ENCODE measurements at regions not wholly inside any gene's neighbourhood (a gene's known extent, or its start where the extent isn't known, plus 50 kb on each side); places are given as distances from the start of the nearest gene placed in this dataset.

DNA sequence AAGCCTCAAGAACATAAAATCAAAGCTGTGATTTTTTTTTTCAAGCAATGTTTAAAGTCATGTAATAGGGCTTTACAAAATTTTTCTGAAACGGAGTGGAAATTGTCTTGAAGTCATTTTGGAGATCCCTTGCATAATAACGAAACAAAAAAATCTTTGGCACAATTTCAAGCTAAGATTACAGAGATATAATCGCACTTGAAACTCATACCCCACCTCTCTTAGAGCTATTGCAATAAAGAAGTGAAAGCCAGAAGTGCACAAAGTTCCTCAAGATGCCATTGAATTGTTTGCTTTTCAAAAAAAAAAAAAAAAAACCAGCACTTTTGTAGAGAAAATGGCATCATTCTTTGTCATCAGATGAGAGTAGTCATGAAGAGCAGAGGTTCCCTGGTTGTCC is 152.3 kb downstream of the PAX3 start:
- Mint-ChIP-seq H3K4me3 (ENCODE audit: unreplicated experiment) (no peak overlapping the region), H3K27ac (ENCODE audit: unreplicated experiment) (no peak overlapping the region), H3K27me3 (ENCODE audit: low read depth) (no peaks in the 10 kb centered on the region), H3K9me3 (ENCODE audit: low read depth) (peaks cover 11% of the 10 kb centered on the region), H3K4me1 (ENCODE audit: low read depth) (peaks cover 11% of the 10 kb centered on the region), H3K36me3 (ENCODE audit: low read depth) (no peaks in the 10 kb centered on the region)
- DNase-seq (ENCODE audit: low spot score), result no peak
- TF ChIP-seq, protein P1, sequence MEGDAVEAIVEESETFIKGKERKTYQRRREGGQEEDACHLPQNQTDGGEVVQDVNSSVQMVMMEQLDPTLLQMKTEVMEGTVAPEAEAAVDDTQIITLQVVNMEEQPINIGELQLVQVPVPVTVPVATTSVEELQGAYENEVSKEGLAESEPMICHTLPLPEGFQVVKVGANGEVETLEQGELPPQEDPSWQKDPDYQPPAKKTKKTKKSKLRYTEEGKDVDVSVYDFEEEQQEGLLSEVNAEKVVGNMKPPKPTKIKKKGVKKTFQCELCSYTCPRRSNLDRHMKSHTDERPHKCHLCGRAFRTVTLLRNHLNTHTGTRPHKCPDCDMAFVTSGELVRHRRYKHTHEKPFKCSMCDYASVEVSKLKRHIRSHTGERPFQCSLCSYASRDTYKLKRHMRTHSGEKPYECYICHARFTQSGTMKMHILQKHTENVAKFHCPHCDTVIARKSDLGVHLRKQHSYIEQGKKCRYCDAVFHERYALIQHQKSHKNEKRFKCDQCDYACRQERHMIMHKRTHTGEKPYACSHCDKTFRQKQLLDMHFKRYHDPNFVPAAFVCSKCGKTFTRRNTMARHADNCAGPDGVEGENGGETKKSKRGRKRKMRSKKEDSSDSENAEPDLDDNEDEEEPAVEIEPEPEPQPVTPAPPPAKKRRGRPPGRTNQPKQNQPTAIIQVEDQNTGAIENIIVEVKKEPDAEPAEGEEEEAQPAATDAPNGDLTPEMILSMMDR (IDR thresholded peaks at IDR 0.05), result no peak

DNA sequence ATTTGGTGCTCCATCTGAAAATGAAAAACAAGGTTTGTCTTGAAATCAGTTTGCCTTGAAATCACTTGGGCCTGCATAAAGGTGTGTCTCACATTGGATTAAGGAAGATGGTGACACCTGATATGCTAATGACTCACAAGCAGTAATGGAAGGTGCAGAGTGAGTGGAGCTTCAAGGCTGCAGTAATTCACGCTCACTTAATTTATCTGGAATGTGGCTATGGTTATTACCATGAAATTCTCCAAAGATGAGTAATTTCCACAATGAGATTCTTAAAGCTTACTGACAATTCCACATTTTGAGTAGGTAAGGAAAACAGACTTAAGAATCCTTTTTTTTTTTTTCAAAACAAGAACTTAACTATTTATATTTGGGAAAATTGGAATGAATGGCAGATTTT is 156.8 kb downstream of the PAX3 start:
- peaks cover 21% of the 10 kb centered on the region for H3K9me3 Mint-ChIP-seq (ENCODE audit: low read depth)
- H3K4me3 Mint-ChIP-seq (ENCODE audit: unreplicated experiment), result no peak overlapping the region
- no peaks in the 10 kb centered on the region for H3K36me3 Mint-ChIP-seq (ENCODE audit: low read depth)
- H3K4me1 Mint-ChIP-seq (ENCODE audit: low read depth), result peaks cover 11% of the 10 kb centered on the region
- no peaks in the 10 kb centered on the region for H3K27me3 Mint-ChIP-seq (ENCODE audit: low read depth)
- TF ChIP-seq, protein P1 (IDR thresholded peaks at IDR 0.05), result no peak
- no peak for DNase-seq (ENCODE audit: low spot score)
- H3K27ac Mint-ChIP-seq (ENCODE audit: unreplicated experiment), result no peak overlapping the region

DNA sequence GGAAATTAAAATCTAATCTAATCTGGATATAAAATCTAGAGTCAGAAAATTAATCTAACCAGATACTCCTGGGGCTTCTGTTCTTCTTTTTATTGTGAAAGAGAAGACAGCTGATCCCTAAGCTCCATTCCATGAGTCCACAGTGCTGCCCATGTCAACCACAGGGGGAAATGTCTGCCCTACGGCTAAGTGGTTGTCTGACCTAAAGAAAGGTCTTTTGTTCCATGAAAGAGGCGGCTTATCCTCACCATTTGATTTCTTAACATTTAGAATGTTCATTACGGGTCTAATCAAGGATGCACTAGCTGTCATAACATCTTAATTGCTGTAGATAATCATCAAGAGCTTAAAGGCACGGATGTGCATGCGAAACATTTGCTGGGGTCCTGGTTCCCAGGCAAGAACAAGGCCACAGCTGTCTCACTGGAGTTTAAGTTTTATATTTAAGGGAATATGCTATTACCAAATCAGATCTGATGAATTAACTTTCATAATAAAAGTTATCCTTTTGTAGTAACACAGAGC is 162.6 kb downstream of the PAX3 start:
- TF ChIP-seq, protein P1 (IDR thresholded peaks at IDR 0.05), result no peak
- no peaks in the 10 kb centered on the region for H3K4me1 Mint-ChIP-seq (ENCODE audit: low read depth)
- H3K27ac Mint-ChIP-seq (ENCODE audit: unreplicated experiment), result no peak overlapping the region
- no peaks in the 10 kb centered on the region for H3K27me3 Mint-ChIP-seq (ENCODE audit: low read depth)
- H3K36me3 Mint-ChIP-seq (ENCODE audit: low read depth), result no peaks in the 10 kb centered on the region
- H3K9me3 Mint-ChIP-seq (ENCODE audit: low read depth), result peaks cover 22% of the 10 kb centered on the region
- no peak for DNase-seq (ENCODE audit: low spot score)
- no peak overlapping the region for H3K4me3 Mint-ChIP-seq (ENCODE audit: unreplicated experiment)

DNA sequence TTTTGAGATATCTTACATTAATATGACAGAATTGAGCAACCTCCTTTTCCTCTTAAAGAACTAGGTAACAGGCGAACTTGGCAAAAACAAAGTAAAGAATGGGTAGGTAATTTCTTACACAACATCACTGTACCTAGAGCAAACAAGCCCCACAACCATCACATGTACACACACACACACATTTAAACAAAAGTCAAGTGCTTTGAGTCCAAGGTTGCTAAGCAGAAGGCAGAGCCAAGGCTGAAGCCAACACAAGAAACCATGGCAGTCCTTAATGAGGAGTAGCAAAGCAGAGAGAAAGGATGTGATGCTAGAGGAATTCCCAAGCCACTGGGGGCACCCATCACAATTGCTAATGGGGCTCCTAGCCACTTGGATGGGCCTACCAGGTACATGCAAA is 164.1 kb downstream of the PAX3 start:
- H3K27me3 Mint-ChIP-seq (ENCODE audit: low read depth), result no peaks in the 10 kb centered on the region
- no peak overlapping the region for H3K27ac Mint-ChIP-seq (ENCODE audit: unreplicated experiment)
- no peaks in the 10 kb centered on the region for H3K36me3 Mint-ChIP-seq (ENCODE audit: low read depth)
- DNase-seq (ENCODE audit: low spot score), result no peak
- no peaks in the 10 kb centered on the region for H3K4me1 Mint-ChIP-seq (ENCODE audit: low read depth)
- no peak overlapping the region for H3K4me3 Mint-ChIP-seq (ENCODE audit: unreplicated experiment)
- TF ChIP-seq, protein P1 (IDR thresholded peaks at IDR 0.05), result no peak
- peaks cover 22% of the 10 kb centered on the region for H3K9me3 Mint-ChIP-seq (ENCODE audit: low read depth)

DNA sequence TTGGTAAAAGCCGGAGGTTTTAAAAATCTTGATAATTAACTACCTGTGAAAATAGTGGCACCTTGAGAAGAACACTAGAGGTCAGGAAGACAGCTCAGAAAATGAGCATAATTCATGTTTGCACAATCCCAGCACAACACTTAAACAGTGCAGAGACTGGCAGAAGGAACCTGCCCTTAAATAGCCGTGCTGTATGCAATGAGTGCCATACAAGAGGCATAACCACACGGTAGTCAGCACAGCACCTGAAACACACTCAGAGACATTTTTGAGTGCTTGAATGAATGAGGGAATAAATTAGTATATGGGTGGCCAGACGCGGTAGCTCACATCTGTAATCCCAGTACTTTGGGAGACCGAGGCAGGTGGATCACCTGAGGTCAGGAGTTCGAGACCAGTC is 164.9 kb downstream of the PAX3 start:
- H3K27ac Mint-ChIP-seq (ENCODE audit: unreplicated experiment), result no peak overlapping the region
- peaks cover 22% of the 10 kb centered on the region for H3K9me3 Mint-ChIP-seq (ENCODE audit: low read depth)

More for the DNA sequence above, 164.9 kb downstream of the PAX3 start:
- Mint-ChIP-seq H3K27me3 (ENCODE audit: low read depth) (no peaks in the 10 kb centered on the region), H3K4me3 (ENCODE audit: unreplicated experiment) (no peak overlapping the region), H3K4me1 (ENCODE audit: low read depth) (no peaks in the 10 kb centered on the region), H3K36me3 (ENCODE audit: low read depth) (no peaks in the 10 kb centered on the region)
- DNase-seq (ENCODE audit: low spot score), result no peak
- TF ChIP-seq, protein P1 (IDR thresholded peaks at IDR 0.05), result no peak

All from chondrocyte (in vitro differentiated cells).